ENCODE measurements at regions not wholly inside any gene's neighbourhood (a gene's known extent, or its start where the extent isn't known, plus 50 kb on each side); places are given as distances from the start of the nearest gene placed in this dataset.

GRCh38 chr22:48860557-48860956, 967.1 kb downstream of the BRD1 start:
- TF ChIP-seq, protein P1, sequence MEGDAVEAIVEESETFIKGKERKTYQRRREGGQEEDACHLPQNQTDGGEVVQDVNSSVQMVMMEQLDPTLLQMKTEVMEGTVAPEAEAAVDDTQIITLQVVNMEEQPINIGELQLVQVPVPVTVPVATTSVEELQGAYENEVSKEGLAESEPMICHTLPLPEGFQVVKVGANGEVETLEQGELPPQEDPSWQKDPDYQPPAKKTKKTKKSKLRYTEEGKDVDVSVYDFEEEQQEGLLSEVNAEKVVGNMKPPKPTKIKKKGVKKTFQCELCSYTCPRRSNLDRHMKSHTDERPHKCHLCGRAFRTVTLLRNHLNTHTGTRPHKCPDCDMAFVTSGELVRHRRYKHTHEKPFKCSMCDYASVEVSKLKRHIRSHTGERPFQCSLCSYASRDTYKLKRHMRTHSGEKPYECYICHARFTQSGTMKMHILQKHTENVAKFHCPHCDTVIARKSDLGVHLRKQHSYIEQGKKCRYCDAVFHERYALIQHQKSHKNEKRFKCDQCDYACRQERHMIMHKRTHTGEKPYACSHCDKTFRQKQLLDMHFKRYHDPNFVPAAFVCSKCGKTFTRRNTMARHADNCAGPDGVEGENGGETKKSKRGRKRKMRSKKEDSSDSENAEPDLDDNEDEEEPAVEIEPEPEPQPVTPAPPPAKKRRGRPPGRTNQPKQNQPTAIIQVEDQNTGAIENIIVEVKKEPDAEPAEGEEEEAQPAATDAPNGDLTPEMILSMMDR (IDR thresholded peaks at IDR 0.05; ENCODE audit: low read depth, low read length, poor library complexity, severe bottlenecking) = no peak
- TF ChIP-seq EZH2phosphoT487 (IDR thresholded peaks at IDR 0.05; ENCODE audit: borderline replicate concordance, low read length) = no peak
